ENCODE measurements at regions not wholly inside any gene's neighbourhood (a gene's known extent, or its start where the extent isn't known, plus 50 kb on each side); places are given as distances from the start of the nearest gene placed in this dataset.

- POLR2A ChIA-PET: no interaction called here
Observed at GRCh38 chr5:24742334-24742733, 97.6 kb upstream of the CDH10 start.

GRCh38 chr5:24737163-24737562 lies 92.4 kb upstream of the CDH10 start:
- CTCF ChIA-PET: no interaction called here
- POLR2A ChIA-PET: no interaction called here
- no peak for TF ChIP-seq CTCF (IDR thresholded peaks at IDR 0.05; ENCODE audit: control extremely low read depth, extremely low read depth, low read depth, missing control alignments)
- no peak for DNase-seq (ENCODE audit: extremely low spot score)

More at GRCh38 chr5:24742334-24742733, 97.6 kb upstream of the CDH10 start:
- DNase-seq (ENCODE audit: extremely low spot score): no peak
- no peak for TF ChIP-seq CTCF (IDR thresholded peaks at IDR 0.05; ENCODE audit: control extremely low read depth, extremely low read depth, low read depth, missing control alignments)
- CTCF ChIA-PET: interaction anchor here (0.8 kb wide), 1 partner anchor 21 kb away, joined by 3 read pairs; no protein-coding TSS in a partner anchor

- TF ChIP-seq CTCF (IDR thresholded peaks at IDR 0.05; ENCODE audit: control extremely low read depth, extremely low read depth, low read depth, missing control alignments): no peak
- ChIA-PET POLR2A (no interaction called here), CTCF (no interaction called here)
- DNase-seq (ENCODE audit: extremely low spot score): no peak
Observed at GRCh38 chr5:24735284-24735683, 90.5 kb upstream of the CDH10 start.

GRCh38 chr5:24732184-24732583 lies 87.4 kb upstream of the CDH10 start:
- CTCF ChIA-PET: no interaction called here
- DNase-seq (ENCODE audit: extremely low spot score): no peak
- POLR2A ChIA-PET: no interaction called here
- no peak for TF ChIP-seq CTCF (IDR thresholded peaks at IDR 0.05; ENCODE audit: control extremely low read depth, extremely low read depth, low read depth, missing control alignments)

GRCh38 chr5:24720743-24721142 lies 76.0 kb upstream of the CDH10 start:
- ChIA-PET CTCF (no interaction called here), POLR2A (no interaction called here)
- no peak for TF ChIP-seq CTCF (IDR thresholded peaks at IDR 0.05; ENCODE audit: control extremely low read depth, extremely low read depth, low read depth, missing control alignments)
- DNase-seq (ENCODE audit: extremely low spot score): no peak

- TF ChIP-seq CTCF (IDR thresholded peaks at IDR 0.05; ENCODE audit: control extremely low read depth, extremely low read depth, low read depth, missing control alignments): no peak
- ChIA-PET CTCF (interaction anchor here (0.6 kb wide), 1 partner anchor 14 kb away, joined by 3 read pairs; no protein-coding TSS in a partner anchor), POLR2A (no interaction called here)
- no peak for DNase-seq (ENCODE audit: extremely low spot score)
Observed at GRCh38 chr5:24714746-24715145, 70.0 kb upstream of the CDH10 start.

GRCh38 chr5:24712947-24713346 lies 68.2 kb upstream of the CDH10 start:
- POLR2A ChIA-PET: no interaction called here

More at GRCh38 chr5:24712947-24713346, 68.2 kb upstream of the CDH10 start:
- no peak for DNase-seq (ENCODE audit: extremely low spot score)
- no peak for TF ChIP-seq CTCF (IDR thresholded peaks at IDR 0.05; ENCODE audit: control extremely low read depth, extremely low read depth, low read depth, missing control alignments)
- CTCF ChIA-PET: no interaction called here
